ENCODE measurements at regions not wholly inside any gene's neighbourhood (a gene's known extent, or its start where the extent isn't known, plus 50 kb on each side); places are given as distances from the start of the nearest gene placed in this dataset.
"Not testable (repeated sequence)": the region's sequence is repeated elsewhere in the genome, so short reads cannot be mapped to it uniquely, and the experiment has no call there.

GRCh38 chr1:91148641-91149069 is 126.8 kb upstream of the ZNF644 start:
- DNase-seq = no peak

GRCh38 chr1:91141858-91142257 is 120.0 kb upstream of the ZNF644 start:
- no peak for DNase-seq

- no peak for DNase-seq
These were observed 117.1 kb upstream of the ZNF644 start for GRCh38 chr1:91138959-91139358.

- DNase-seq = no peak
These were observed 115.5 kb upstream of the ZNF644 start for GRCh38 chr1:91137173-91137852.

- DNase-seq = no peak
These were observed 114.0 kb upstream of the ZNF644 start for GRCh38 chr1:91135799-91136198.

GRCh38 chr1:91133248-91133647 is 111.4 kb upstream of the ZNF644 start:
- DNase-seq = no peak

GRCh38 chr1:91130256-91130985 is 108.6 kb upstream of the ZNF644 start:
- DNase-seq = no peak

- no peak for DNase-seq
These were observed 107.6 kb upstream of the ZNF644 start for GRCh38 chr1:91129458-91129857.

- no peak for DNase-seq
These were observed 107.2 kb upstream of the ZNF644 start for GRCh38 chr1:91129017-91129416.

GRCh38 chr1:91124989-91125417 is 103.2 kb upstream of the ZNF644 start:
- peak; percentile 46 for DNase-seq

- peak; percentile 6 for DNase-seq
These were observed 102.6 kb upstream of the ZNF644 start for GRCh38 chr1:91124290-91124985.

- no peak for DNase-seq
These were observed 101.9 kb upstream of the ZNF644 start for GRCh38 chr1:91123773-91124172.

GRCh38 chr1:91123319-91123718 is 101.5 kb upstream of the ZNF644 start:
- no peak for DNase-seq

GRCh38 chr1:91122106-91122717 is 100.4 kb upstream of the ZNF644 start:
- no peak for DNase-seq

GRCh38 chr1:91121366-91121765 is 99.5 kb upstream of the ZNF644 start:
- no peak for DNase-seq

GRCh38 chr1:91120936-91121335 is 99.1 kb upstream of the ZNF644 start:
- DNase-seq = no peak

GRCh38 chr1:91120421-91120820 is 98.6 kb upstream of the ZNF644 start:
- DNase-seq = no peak

GRCh38 chr1:91104712-91105111 is 82.9 kb upstream of the ZNF644 start:
- DNase-seq = no peak

- no peak for DNase-seq
These were observed 79.5 kb upstream of the ZNF644 start for GRCh38 chr1:91101328-91101727.

- DNase-seq = no peak
These were observed 78.1 kb upstream of the ZNF644 start for GRCh38 chr1:91099746-91100621.

- no peak for DNase-seq
These were observed 76.6 kb upstream of the ZNF644 start for GRCh38 chr1:91098299-91098906.

GRCh38 chr1:91095321-91095720 is 73.5 kb upstream of the ZNF644 start:
- not testable (repeated sequence) for DNase-seq
